HCT116 (cell line): ENCODE measurements at regions not wholly inside any gene's neighbourhood (a gene's known extent, or its start where the extent isn't known, plus 50 kb on each side); places are given as distances from the start of the nearest gene placed in this dataset.

Experiments
- ATAC-seq: fragments of 200-7000 bp; cut with Tn5 transposase; 2 replicates; pipeline ENCODE4 v1.9.1; 2020; ENCODE audit warnings: mild to moderate bottlenecking, moderate library complexity
- BruUV-seq: library from RNA; stranded (reverse); fragments of 400-500 nt; replicated peaks from 2 replicates; lab custom pipeline; 2021; lab: Mats Ljungman, UMichigan
- CTCF ChIA-PET: fragments of 300-600 bp; sonication (Branson Sonifier 250); formaldehyde crosslinking; loops from one replicate; lab custom pipeline; 2021; ENCODE audit warnings: antibody characterized with exemption; lab: Charles Lee
- POLR2A ChIA-PET: fragments of 300-600, 350-600 bp; sonication (Branson Sonifier 250); formaldehyde crosslinking; loops from one replicate; lab custom pipeline; 2021; ENCODE audit warnings: antibody characterized with exemption; lab: Charles Lee
- RAD21 ChIA-PET, 2 experiments: fragments of 300-600 bp; sonication (Branson Sonifier 250); formaldehyde crosslinking; loops; one replicate each; lab custom pipeline; 2023; ENCODE audit warnings: low total read pairs in 2 of 2; ENCODE audit not compliant: uncharacterized antibody in 2 of 2, unreplicated experiment in 2 of 2, low non-redundant PET in 1 of 2; lab: Charles Lee
- DNase-seq: peaks from one replicate; pipeline ENCODE4 v3.0.0-alpha.2; 2010; ENCODE audit warnings: low read depth, low spot score
- H2AFZ ChIP-seq: fragments of 200-600 bp; shearing (Covaris generic), sonication (generic); 2 replicates; pipeline ENCODE4 v1.6.1; 2017; ENCODE audit warnings: low read depth, mixed run types, mixed read lengths, antibody characterized with exemption, low read length; ENCODE audit not compliant: poor library complexity, severe bottlenecking
- H3K27ac ChIP-seq: 2 replicates; pipeline ENCODE4 v1.5.1; 2012; ENCODE audit warnings: low read depth, low read length
- H3K27me3 ChIP-seq: fragments of 200-600 bp; sonication (generic); 2 replicates; pipeline ENCODE4 v1.6.1; 2016; ENCODE audit warnings: mixed run types, low read length, mixed read lengths; ENCODE audit not compliant: insufficient read depth
- H3K36me3 ChIP-seq, 2 experiments: fragments of 200-500 bp in 1 of 2; fragments of 200-600 bp in 1 of 2; sonication (Bioruptor generic) in 1 of 2; sonication (generic) in 1 of 2; 2 replicates each; pipeline versions ENCODE4 v1.5.1 to v1.6.1; 2014 to 2016; ENCODE audit warnings: low read length in 2 of 2, inconsistent platforms in 1 of 2, mixed read lengths in 1 of 2, mixed run types in 1 of 2; ENCODE audit not compliant: insufficient read depth in 2 of 2, control insufficient read depth in 1 of 2
- H3K4me1 ChIP-seq, 2 experiments: fragments of 200-600 bp in 1 of 2; sonication (generic) in 1 of 2; 2 replicates each; pipeline versions ENCODE4 v1.5.1 to v1.6.1; 2012 to 2017; ENCODE audit warnings: low read length in 2 of 2, inconsistent platforms in 1 of 2, mild to moderate bottlenecking in 1 of 2, mixed read lengths in 1 of 2, mixed run types in 1 of 2, moderate library complexity in 1 of 2; ENCODE audit not compliant: insufficient read depth in 2 of 2, control insufficient read depth in 1 of 2
- H3K4me2 ChIP-seq: fragments of 200-600 bp; sonication (generic); 2 replicates; pipeline ENCODE4 v1.6.1; 2017; ENCODE audit warnings: mixed run types, low read length, mixed read lengths
- H3K4me3 ChIP-seq, 2 experiments: fragments of 200-600 bp in 1 of 2; sonication (generic) in 1 of 2; replicated peaks in 1 of 2; 2 replicates each; pipeline ENCODE4 v1.5.1; 2011 to 2016; ENCODE audit warnings: low read length in 2 of 2, control low read depth in 1 of 2, low read depth in 1 of 2, mild to moderate bottlenecking in 1 of 2, mixed read lengths in 1 of 2, mixed run types in 1 of 2
- H3K79me2 ChIP-seq: fragments of 200-600 bp; sonication (generic); 2 replicates; pipeline ENCODE4 v1.6.1; 2017; ENCODE audit warnings: mild to moderate bottlenecking, mixed run types, low read length, moderate library complexity, mixed read lengths; ENCODE audit not compliant: insufficient read depth
- H3K9ac ChIP-seq: fragments of 200-600 bp; sonication (generic); 2 replicates; pipeline ENCODE4 v1.6.1; 2016; ENCODE audit warnings: low read length, mixed read lengths
- H3K9me2 ChIP-seq: fragments of 200-600 bp; sonication (generic), shearing (Covaris generic); 2 replicates; pipeline ENCODE4 v1.6.1; 2017; ENCODE audit warnings: mixed run types, mild to moderate bottlenecking, moderate library complexity; ENCODE audit not compliant: insufficient read depth
- H3K9me3 ChIP-seq, 2 experiments: fragments of 200-500 bp in 1 of 2; fragments of 200-600 bp in 1 of 2; sonication (Bioruptor generic) in 1 of 2; sonication (generic) in 1 of 2; 2 replicates each; pipeline ENCODE4 v1.6.1; 2014 to 2017; ENCODE audit warnings: low read length in 2 of 2, mixed read lengths in 2 of 2, inconsistent platforms in 1 of 2, low read depth in 1 of 2, mild to moderate bottlenecking in 1 of 2, mixed run types in 1 of 2, moderate library complexity in 1 of 2; ENCODE audit not compliant: control insufficient read depth in 1 of 2, insufficient read depth in 1 of 2
- H4K20me1 ChIP-seq: fragments of 200-600 bp; sonication (generic), shearing (Covaris generic); 2 replicates; pipeline ENCODE4 v1.6.1; 2017; ENCODE audit warnings: mixed run types, mild to moderate bottlenecking, moderate library complexity; ENCODE audit not compliant: insufficient read depth
- CBX3 ChIP-seq: IDR thresholded peaks from 2 replicates; pipeline ENCODE4 v1.6.1; 2012; ENCODE audit warnings: low read depth
- CEBPB ChIP-seq: IDR thresholded peaks from 2 replicates; pipeline ENCODE4 v1.6.1; 2012; ENCODE audit warnings: low read depth
- ELF1 ChIP-seq: IDR thresholded peaks from 2 replicates; pipeline ENCODE4 v1.6.1; 2012; ENCODE audit warnings: low read depth, borderline replicate concordance
- EZH2 ChIP-seq: fragments of 200-600 bp; sonication (generic); IDR thresholded peaks from 2 replicates; pipeline ENCODE4 v1.6.1; 2017; ENCODE audit warnings: antibody characterized with exemption, mixed run types
- EZH2phosphoT487 ChIP-seq: fragments of 200-600 bp; IDR thresholded peaks from 2 replicates; pipeline ENCODE4 v1.6.1; 2018; ENCODE audit warnings: antibody characterized with exemption, borderline replicate concordance
- JUND ChIP-seq: IDR thresholded peaks from 2 replicates; pipeline ENCODE4 v1.6.1; 2012
- POLR2AphosphoS5 ChIP-seq: IDR thresholded peaks from 2 replicates; pipeline ENCODE4 v1.6.1; 2011; ENCODE audit warnings: mild to moderate bottlenecking, low read depth, low read length, moderate library complexity
- RAD21 ChIP-seq: IDR thresholded peaks from 2 replicates; pipeline ENCODE4 v1.6.1; 2012; ENCODE audit warnings: low read depth, mild to moderate bottlenecking
- REST ChIP-seq: IDR thresholded peaks from 2 replicates; pipeline ENCODE4 v1.6.1; 2012; ENCODE audit warnings: low read depth
- SP1 ChIP-seq: IDR thresholded peaks from 2 replicates; pipeline ENCODE4 v1.6.1; 2012; ENCODE audit warnings: low read depth
- SRF ChIP-seq: IDR thresholded peaks from 2 replicates; pipeline ENCODE4 v1.6.1; 2012; ENCODE audit warnings: low read depth
- TCF7L2 ChIP-seq: IDR thresholded peaks from 2 replicates; pipeline ENCODE4 v1.7.0; 2011; ENCODE audit warnings: borderline replicate concordance, inconsistent platforms; ENCODE audit not compliant: insufficient read depth, insufficient read length; ENCODE audit errors: extremely low read depth
- ZFX ChIP-seq: fragments of 450-650 bp; IDR thresholded peaks from 2 replicates; pipeline ENCODE4 v1.6.1; 2017
- ZNF274 ChIP-seq: fragments of 200-500 bp; sonication (Bioruptor generic); IDR thresholded peaks from 2 replicates; pipeline ENCODE4 v1.6.1; 2014; ENCODE audit warnings: mild to moderate bottlenecking, low read depth, low read length, inconsistent platforms
- intact Hi-C: fragments of 100-400 bp; cut with micrococcal nuclease; formaldehyde crosslinking; loops from 2 replicates; pipeline ENCODE4 v1.10.0; 2022
- TF ChIP-seq, protein P1 (sequence below), 3 experiments: fragments of 200-600 bp in 1 of 3; sonication (generic) in 1 of 3; IDR thresholded peaks in 2 of 3; conservative IDR thresholded peaks in 1 of 3; 2 replicates each; pipeline ENCODE4 v1.5.1; 2012 to 2017; ENCODE audit warnings: low read depth in 2 of 3, low read length in 2 of 3, antibody characterized with exemption in 1 of 3, borderline replicate concordance in 1 of 3, control low read depth in 1 of 3, mild to moderate bottlenecking in 1 of 3, mixed read lengths in 1 of 3, mixed run types in 1 of 3, moderate library complexity in 1 of 3; ENCODE audit not compliant: insufficient read depth in 1 of 3
- TF ChIP-seq, protein P2 (sequence below): IDR thresholded peaks from 2 replicates; pipeline ENCODE4 v1.6.1; 2012
- TF ChIP-seq, protein P3 (sequence below): IDR thresholded peaks from 2 replicates; pipeline ENCODE4 v1.6.1; 2011; ENCODE audit warnings: mild to moderate bottlenecking, low read length, moderate library complexity; ENCODE audit not compliant: insufficient replicate concordance; ENCODE audit errors: extremely low read depth
- TF ChIP-seq, protein P4 (sequence below): IDR thresholded peaks from 2 replicates; pipeline ENCODE4 v1.6.1; 2012

DNA sequence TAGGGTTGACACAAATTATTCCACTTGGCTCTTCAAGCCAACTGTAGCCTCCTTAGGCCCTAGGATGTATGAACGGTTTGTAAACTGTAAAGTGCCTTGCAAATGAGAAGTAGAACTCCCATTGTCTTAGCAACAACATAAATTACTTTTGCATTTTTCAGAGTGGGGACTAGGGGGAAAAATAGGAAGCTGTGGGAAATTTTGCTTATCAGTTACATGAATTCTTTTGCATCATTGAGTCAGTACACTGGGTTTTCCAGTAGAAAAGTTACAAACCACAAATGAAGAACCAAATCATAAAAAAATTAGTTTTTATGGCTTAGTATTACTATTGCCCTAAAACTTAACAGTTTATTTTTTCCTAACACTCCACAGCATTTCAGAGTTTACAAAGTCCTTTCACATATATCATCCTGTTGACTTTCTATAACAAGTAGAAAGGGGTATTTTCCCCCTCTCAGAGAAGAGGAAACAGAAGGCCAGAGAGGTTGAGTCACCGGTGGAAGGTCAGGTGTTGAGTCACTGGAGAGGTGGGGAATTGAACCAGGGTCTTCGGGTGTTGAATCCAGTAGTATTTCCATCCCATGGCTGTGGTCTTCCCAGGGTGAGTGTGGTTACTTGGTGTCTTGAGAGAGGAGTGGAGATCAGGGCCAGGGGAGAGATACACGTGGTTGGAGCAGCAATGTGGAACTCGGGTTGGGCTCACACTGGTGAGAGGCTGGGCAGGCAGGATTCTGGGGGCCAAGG lies 71.9 kb upstream of the USP24 start:
- no peak overlapping the region for H3K4me3 ChIP-seq
- H3K27me3 ChIP-seq, result no peaks in the 10 kb centered on the region
- ATAC-seq (no peak), DNase-seq (no peak)
- no peaks in the 10 kb centered on the region for H3K9me3 ChIP-seq
- H3K9me2 ChIP-seq, result no peaks in the 10 kb centered on the region
- no TSS peak for BruUV-seq
- POLR2A ChIA-PET, result no interaction called here
- H3K79me2 ChIP-seq, result no peaks in the 10 kb centered on the region
- CTCF ChIA-PET, result interaction anchor here (1.4 kb wide), 1 partner anchor 51 kb away, joined by 8 read pairs; no protein-coding TSS in a partner anchor
- no peaks in the 10 kb centered on the region for H3K36me3 ChIP-seq
- H3K4me1 ChIP-seq, result peaks cover 0 to 14% of the 10 kb centered on the region in 2 experiments; a peak in 1 of 4 replicates
- no peak overlapping the region for H2AFZ ChIP-seq
- no peak overlapping the region for H3K27ac ChIP-seq
- intact Hi-C loops, result loop anchor here (5.0 to 10.0 kb wide), 3 partner anchors 50 to 1678 kb away; partner anchors contain the start of gene C8B
- no peak overlapping the region for H3K9ac ChIP-seq
- RAD21 ChIA-PET, result no interaction called here
- H3K4me2 ChIP-seq, result no peak overlapping the region
- TF ChIP-seq POLR2AphosphoS5 (no peak), SRF (no peak), ELF1 (no peak), EZH2 (no peak), TCF7L2 (no peak), EZH2phosphoT487 (no peak), RAD21 (no peak), REST (no peak), SP1 (no peak), CBX3 (no peak), JUND (no peak), CEBPB (no peak), ZFX (no peak), ZNF274 (no peak)
- TF ChIP-seq, protein P1, sequence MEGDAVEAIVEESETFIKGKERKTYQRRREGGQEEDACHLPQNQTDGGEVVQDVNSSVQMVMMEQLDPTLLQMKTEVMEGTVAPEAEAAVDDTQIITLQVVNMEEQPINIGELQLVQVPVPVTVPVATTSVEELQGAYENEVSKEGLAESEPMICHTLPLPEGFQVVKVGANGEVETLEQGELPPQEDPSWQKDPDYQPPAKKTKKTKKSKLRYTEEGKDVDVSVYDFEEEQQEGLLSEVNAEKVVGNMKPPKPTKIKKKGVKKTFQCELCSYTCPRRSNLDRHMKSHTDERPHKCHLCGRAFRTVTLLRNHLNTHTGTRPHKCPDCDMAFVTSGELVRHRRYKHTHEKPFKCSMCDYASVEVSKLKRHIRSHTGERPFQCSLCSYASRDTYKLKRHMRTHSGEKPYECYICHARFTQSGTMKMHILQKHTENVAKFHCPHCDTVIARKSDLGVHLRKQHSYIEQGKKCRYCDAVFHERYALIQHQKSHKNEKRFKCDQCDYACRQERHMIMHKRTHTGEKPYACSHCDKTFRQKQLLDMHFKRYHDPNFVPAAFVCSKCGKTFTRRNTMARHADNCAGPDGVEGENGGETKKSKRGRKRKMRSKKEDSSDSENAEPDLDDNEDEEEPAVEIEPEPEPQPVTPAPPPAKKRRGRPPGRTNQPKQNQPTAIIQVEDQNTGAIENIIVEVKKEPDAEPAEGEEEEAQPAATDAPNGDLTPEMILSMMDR (IDR thresholded peaks at IDR 0.05 in 2 of 3, conservative IDR thresholded peaks at IDR 0.05 in 1 of 3; ENCODE audit: borderline replicate concordance in 1 of 3, insufficient read depth in 1 of 3, low read depth in 2 of 3, low read length in 2 of 3), result no peak
- TF ChIP-seq, protein P2, sequence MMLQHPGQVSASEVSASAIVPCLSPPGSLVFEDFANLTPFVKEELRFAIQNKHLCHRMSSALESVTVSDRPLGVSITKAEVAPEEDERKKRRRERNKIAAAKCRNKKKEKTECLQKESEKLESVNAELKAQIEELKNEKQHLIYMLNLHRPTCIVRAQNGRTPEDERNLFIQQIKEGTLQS, result no peak
- TF ChIP-seq, protein P3, sequence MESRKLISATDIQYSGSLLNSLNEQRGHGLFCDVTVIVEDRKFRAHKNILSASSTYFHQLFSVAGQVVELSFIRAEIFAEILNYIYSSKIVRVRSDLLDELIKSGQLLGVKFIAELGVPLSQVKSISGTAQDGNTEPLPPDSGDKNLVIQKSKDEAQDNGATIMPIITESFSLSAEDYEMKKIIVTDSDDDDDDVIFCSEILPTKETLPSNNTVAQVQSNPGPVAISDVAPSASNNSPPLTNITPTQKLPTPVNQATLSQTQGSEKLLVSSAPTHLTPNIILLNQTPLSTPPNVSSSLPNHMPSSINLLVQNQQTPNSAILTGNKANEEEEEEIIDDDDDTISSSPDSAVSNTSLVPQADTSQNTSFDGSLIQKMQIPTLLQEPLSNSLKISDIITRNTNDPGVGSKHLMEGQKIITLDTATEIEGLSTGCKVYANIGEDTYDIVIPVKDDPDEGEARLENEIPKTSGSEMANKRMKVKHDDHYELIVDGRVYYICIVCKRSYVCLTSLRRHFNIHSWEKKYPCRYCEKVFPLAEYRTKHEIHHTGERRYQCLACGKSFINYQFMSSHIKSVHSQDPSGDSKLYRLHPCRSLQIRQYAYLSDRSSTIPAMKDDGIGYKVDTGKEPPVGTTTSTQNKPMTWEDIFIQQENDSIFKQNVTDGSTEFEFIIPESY, result no peak
- TF ChIP-seq, protein P4, sequence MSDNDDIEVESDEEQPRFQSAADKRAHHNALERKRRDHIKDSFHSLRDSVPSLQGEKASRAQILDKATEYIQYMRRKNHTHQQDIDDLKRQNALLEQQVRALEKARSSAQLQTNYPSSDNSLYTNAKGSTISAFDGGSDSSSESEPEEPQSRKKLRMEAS, result no peak
- H4K20me1 ChIP-seq, result no peaks in the 10 kb centered on the region
